ENCODE measurements at regions not wholly inside any gene's neighbourhood (a gene's known extent, or its start where the extent isn't known, plus 50 kb on each side); places are given as distances from the start of the nearest gene placed in this dataset.

GRCh38 chr11:134479206-134480135 is 67.4 kb upstream of the B3GAT1 start:
- DNase-seq: no peak

GRCh38 chr11:134478611-134479010 is 66.6 kb upstream of the B3GAT1 start:
- no peak for DNase-seq

- no peak for DNase-seq
Measured at GRCh38 chr11:134478176-134478575, 66.1 kb upstream of the B3GAT1 start.

- DNase-seq: no peak
Measured at GRCh38 chr11:134477486-134477885, 65.4 kb upstream of the B3GAT1 start.

DNA sequence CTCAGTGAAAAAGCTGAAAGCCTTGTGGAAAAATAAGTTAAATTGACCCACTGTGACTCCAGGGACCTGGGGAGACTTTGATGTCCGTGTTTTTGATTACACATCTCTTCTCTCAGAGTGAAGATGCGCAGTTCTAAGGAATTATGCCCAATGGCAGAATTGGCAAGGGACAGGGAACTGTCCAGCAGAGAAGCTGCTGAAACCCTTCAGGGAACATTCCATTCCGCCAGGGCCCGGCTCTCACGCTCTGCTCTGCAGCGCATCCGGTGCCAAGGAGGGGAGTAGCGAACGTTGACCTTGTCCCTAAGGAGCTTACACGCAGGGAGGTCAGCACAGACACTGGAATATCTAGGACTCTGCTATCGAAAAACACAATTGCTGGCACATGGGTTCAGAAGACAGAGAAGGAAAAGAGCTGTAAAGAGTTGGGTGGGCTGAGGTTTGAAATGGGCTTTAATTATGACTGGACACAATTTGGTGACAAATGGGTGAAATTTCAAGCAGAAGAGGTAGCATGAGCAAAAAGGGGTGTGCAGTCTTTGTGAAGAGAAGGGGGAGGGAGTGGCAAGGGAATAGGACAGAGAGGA is 64.5 kb upstream of the B3GAT1 start:
- no peak for DNase-seq

DNA sequence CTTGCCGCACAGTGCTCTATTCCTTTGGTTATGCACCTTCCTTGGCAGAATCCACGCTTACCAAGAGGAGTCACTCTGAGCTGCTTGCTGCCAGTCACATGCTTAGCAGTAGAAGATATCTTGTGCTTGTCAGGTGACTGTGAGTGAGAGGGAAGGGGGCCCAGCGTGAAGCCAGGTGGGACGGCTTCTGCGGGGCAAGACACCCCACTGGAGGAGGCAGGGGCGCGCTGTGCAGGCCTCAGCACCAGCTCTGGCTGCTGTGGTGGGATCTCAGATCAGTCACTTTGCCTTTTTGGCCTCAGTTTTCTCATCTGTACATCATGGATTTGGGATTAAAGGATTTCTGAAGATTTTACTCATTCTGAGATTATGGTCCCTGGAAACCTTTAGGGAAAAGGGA is 63.9 kb upstream of the B3GAT1 start:
- no peak for DNase-seq

DNA sequence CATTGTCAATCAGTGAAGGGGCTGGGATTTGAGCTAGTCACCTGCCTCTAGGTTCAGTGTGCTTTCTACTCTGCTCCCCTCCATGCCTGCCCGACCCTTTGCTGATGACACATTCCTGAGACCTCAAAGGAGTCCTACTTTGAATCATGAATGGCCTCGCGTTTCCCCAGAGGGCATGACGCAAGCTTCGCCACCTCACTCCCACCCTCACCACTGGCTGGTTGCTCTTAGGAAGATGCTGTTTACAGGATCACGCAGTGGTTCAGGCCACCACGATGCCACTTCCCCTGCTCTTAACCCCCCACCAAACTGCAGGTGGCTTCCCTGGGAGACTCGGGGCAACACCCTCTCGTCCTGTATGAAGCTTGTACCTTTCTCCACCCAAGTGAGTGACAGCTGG is 62.9 kb upstream of the B3GAT1 start:
- no peak for DNase-seq

DNA sequence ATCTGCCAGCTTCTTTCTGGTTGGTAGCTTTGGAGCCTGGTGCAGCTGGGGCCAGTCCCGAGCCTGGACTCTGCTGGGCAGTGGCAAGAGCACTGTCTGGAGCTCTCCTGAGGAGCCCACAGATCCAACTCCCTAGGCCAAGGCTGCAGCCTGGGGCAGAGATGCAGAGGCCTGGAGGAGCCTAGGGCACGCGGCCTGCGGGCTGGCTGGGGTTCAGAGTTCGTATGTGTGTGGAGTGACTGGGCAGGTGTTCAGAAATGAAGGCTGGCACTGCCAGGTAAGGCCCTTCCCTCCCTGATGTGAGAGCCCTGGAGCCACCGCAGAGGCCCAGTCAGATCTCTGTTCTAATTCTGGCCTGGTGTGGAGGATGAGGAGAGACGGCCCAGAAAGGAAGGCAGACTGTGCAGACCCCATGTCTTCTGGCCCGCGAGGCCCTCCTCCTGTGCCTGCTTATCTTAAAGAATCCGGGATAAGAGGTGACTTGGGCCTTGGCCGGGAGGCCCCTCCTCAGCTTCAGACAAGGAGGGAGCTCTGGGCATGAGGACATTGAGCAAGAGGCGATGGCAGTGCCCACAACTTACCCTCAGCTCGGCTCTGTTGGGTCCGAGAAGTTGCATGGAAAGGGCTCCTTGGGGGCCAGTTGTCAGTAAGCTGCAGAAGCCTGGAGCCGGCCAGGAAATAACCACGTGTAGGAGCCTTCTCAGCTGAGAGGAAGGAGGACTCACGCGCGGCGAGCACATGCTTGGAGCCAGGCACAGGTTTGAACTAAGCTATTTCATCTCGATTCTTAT is 62.2 kb upstream of the B3GAT1 start:
- DNase-seq: no peak

- DNase-seq: no peak
Measured at GRCh38 chr11:134471716-134472455, 59.8 kb upstream of the B3GAT1 start.

DNA sequence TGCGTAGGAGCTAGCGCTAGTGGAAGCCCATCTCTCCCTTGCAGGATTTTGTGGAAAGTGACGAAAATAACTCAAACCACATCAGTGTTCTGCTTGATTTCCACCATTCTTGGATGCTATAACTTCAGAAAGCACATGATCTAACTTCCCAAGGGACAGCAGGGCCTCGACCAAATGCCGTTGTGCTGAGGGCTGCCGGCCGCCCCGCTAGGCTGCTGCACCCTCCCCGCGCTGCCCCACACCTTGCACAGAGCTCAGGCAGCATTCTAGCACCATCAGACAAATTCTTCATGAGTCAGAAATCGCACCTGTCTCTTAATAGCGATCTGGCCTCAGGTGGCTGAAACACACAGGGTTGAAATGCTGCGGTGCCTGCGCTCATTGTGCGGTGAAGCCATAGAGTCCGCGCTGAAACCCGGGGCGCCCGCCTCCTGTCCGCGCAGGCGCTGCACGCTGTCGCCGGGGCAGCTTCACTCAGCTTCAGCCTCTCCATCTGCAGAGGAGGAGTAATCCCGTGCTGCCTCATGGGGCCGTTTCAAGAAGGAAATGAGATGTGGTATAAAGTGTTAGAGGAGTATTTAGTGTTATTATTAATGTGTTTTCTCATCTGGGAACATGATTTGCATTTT is 59.2 kb upstream of the B3GAT1 start:
- no peak for DNase-seq

DNA sequence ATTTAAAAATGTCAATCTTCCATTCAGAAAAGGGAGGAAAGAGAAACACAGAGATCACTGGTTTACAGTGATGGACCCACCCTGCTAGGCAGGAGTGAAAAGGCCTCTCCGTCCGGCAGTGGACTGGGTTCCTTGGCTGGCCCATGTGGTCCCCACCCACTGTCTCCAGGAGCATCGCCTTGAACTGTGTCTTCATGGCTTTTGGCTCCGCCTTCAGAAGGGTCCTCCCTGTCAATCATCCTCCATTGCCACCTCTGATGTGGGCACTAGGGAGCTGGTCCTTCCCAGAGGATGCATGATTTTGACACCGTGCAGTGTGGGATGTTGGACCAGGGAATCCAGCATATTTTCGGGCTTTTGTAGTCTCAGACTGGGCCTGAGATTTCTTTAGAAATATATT is 58.2 kb upstream of the B3GAT1 start:
- DNase-seq: no peak

GRCh38 chr11:134469627-134470026 is 57.6 kb upstream of the B3GAT1 start:
- DNase-seq: no peak

DNA sequence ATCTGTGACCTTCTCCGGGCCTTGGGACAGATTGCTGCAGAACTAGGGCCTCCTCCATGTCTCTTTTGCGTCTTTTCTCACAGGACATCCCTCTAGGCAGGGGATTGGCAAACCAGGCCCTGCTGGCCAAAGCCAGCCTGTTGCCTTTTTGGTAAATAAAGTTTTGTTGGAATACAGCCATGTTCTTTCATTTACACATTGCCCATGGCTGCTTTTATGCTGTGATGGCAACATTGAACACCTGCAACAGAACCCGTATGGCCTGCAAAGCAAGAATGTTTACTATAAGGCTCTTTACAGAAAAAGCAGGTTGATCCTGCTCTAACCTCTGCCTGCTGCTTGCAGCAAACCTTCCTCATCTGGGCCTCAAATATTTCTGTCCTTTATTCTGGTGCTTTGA is 56.8 kb upstream of the B3GAT1 start:
- DNase-seq: no peak

- no peak for DNase-seq
Measured at GRCh38 chr11:134468081-134468668, 56.1 kb upstream of the B3GAT1 start.

GRCh38 chr11:134466610-134467567 is 54.8 kb upstream of the B3GAT1 start:
- DNase-seq: no peak

DNA sequence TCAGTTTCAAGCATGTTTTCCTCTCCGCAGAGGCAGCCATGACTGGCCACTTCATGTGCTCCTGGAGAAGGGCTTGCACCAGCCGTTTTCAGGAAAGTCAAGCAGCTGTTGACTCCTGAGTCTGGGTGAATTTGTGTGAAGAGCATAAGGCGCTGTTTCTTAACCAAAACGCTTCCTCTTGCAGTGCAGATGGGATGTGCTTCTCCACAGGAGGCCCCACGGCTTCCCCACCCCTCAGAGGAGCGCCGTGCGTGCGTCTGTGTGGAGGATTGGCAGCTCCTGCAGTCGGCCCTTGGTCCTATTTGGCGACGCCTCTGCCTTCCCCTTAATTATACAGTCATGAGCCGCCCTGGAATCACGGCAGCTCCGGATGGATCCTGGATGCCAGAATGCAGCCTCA is 54.1 kb upstream of the B3GAT1 start:
- DNase-seq: no peak

- DNase-seq: no peak
Measured at GRCh38 chr11:134464981-134465730, 53.1 kb upstream of the B3GAT1 start.

GRCh38 chr11:134464196-134464595 is 52.2 kb upstream of the B3GAT1 start:
- DNase-seq: no peak

DNA sequence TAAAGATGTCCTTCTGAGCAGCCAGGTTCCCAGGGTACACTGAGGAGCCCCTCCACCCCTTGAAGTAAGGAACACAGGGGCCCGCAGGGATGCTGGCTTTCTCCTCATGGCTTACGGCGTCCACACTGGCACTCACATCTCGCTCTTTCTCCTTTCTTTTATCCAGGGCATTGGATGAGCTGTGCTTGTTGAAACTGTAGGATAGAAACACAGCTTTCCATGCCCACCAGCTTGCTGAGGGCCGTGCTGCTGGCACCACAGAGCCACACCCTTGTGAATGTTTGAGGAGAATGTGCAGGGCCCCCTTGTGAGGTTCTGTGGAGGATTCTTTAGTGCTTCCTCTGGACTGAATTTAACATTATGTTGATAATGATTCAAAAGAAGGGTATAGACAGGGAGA is 51.7 kb upstream of the B3GAT1 start:
- no peak for DNase-seq

Measured in NCI-H146 (cell line).